DMS53 treated with DMSO at 0.1 percent for 48 hours (cell line): ENCODE measurements at regions not wholly inside any gene's neighbourhood (a gene's known extent, or its start where the extent isn't known, plus 50 kb on each side); places are given as distances from the start of the nearest gene placed in this dataset.

Experiments
- DNase-seq: peaks from one replicate; lab custom pipeline; 2025; ENCODE audit not compliant: unreplicated experiment; lab: John Stamatoyannopoulos, UW

DNA sequence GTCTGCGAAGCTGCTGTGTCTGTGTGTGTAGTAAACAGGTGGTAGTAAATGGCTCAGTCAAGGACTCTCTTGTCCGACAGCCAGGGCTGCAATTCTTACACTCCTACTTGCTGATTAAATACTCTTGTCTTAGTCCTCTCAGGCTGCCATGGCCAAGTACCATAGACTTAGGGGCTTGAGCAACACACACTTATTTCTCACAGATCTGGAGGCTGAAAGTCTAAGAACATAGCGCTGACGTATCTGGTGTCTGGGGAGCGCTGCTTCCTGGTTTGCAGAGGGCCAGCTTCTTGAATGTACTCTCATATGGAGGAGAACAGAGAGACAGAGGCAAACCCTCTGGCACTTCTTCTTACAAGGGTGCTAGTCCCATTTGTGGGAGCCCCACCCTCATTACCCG lies 411.0 kb downstream of the MED10 start:
- no peak for DNase-seq

DNA sequence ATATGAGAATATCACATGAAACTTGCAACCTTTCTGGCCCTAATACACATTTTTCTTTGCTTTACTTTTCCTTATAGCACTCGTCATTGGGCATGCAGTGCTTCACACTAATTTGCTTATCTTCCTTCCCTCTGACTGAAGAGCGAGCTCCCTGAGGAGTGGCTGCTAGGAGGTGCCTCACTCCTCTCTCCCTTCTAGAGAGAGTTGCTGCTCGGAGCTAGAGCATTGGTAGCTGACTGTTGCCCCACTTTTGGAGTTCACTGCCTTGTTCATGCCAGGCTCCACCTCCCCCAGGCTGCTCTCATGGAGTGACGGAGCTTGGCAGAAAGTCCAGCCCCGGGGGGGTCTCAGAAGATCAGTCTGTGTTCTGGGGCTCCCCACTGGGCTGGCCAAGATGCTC lies 413.2 kb downstream of the MED10 start:
- no peak for DNase-seq

DNA sequence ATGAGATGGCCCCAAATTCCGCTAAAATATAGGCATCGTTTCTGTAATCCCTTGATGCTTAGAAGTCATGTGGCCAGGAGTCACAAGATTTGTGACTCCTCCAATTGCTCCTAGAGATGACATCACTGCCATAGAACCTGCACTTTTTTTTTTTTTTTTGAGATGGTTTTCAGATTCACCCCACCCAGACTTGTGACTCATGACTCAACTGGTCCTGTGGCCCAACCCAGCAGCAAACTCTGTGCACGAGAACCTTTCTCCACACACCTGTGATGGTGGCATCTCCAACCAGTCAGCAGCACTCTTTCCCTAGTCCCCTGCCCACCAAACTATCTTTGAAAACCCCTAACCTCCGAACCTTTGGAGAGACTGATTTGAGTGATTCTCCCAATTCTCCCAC lies 414.0 kb downstream of the MED10 start:
- no peak for DNase-seq

DNA sequence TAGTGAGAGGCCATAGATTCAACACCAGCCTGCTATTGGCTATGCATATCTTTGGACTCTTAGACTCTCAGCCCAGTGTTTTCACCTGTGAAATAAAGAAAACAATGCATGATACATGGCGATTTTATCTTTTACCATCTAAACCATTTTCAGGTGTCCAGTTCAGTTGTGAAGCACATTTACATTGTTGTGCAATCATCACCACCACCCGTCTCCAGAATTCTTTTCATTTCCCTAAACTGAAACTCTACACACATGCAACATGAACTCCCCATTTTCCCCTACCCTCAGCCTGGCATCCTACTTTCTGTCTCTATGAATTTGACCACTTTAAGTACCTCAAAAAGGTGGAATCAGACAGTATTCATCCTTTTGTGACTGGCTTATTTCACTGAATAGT lies 420.6 kb downstream of the MED10 start:
- no peak for DNase-seq

DNA sequence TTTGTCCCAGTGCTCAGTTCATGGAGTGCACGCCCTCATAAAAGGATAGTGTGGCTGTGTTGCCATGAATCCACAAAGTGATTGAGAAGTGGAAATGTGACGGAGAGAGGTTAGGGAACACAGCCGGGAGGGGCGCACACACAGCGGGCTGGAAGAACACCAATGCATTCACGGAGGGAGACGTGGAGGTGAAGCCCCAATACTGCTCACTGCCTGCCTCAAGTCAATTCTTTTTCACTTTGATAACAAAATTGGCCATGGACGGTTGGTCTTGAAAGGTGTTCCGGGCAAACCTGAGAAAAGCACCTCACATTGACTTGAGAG lies 424.1 kb downstream of the MED10 start:
- no peak for DNase-seq

DNA sequence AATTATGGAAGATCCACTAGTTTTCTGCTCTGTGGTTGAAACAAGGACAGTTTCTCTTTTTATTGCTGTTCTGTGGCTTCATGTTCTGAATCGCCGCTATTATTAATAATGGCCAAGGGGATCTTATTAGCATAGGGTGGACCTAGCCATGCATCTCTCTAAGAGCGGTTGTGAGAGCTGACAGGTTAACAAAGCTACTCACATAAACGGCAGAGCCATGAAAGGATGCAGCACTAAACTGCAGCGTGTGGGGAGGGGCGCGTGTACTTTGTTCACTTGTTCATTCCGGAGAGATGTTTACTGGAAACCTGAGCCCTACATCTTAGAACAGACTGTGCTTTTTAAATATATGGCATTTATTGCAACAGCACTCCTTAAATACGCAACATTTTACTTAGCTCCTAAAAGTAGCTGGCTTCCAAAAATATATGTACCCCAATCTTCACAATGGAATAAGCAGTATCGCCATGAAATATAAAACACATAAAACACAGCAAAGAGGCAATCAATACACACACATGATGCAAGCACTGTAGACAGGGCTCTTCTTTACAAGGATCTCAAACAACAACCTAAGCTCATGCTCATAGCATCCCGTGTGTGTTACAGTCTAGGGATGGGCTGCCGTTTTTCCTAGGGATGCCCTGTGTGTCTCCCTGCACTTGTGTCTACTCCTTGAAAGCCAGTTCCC lies 424.6 kb downstream of the MED10 start:
- no peak for DNase-seq

DNA sequence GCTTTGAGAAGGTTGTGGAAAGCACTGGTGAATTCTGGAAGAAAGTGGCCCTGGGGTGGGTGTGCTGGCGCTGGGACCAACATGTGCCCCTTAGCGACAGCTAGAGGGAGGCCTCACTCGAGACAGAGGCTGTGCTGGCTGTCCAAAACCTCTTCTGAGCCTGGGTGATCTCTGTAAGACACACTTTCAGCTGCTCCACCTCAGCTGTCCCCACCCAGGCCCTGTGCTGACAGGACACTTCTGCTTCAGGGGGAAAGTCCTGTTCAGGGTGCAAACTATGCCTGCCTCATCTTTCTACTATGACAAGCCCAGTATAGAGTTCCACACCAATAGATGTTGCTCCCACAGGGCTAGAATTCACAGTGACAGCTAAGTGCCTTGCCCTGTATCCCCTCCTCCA lies 426.4 kb downstream of the MED10 start:
- DNase-seq: no peak

DNA sequence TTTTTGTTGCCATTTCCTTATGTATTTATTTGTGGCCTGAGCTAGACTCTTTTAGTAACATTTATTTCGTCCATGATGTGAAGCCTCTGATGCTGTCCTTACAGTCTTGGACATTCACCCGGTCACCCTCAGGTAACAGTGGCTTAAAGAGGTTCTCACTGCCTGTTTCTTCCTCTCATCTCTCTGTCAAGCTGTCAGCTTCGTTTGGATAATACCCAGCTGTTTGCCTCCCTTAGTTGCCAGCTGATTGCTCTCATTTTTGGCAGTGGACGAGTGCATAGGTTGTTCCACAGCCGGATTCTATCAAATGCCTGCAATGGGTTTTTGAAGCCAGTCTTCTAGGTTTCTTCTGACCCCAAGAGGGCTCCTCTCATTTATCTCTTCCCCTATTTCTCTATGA lies 427.7 kb downstream of the MED10 start:
- DNase-seq: no peak

DNA sequence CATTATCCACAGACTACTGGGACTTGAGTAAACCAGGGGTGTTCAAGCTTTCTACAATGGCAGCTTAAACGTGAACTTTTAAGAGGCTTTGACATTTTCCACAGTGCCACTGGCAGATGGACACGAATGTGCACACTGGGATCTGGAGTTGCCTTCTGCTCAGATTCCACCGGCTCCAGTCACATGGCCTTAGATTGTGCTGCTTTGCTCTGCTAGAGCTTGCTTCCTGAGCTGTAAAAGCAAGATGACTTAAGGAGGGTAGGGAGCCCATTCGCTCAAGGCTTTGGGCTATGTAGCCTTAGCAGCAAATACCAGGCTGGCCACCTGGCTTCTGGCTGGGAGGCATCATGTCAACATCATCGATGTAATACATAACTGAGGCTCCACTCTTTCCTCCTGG lies 436.9 kb downstream of the MED10 start:
- DNase-seq: no peak

DNA sequence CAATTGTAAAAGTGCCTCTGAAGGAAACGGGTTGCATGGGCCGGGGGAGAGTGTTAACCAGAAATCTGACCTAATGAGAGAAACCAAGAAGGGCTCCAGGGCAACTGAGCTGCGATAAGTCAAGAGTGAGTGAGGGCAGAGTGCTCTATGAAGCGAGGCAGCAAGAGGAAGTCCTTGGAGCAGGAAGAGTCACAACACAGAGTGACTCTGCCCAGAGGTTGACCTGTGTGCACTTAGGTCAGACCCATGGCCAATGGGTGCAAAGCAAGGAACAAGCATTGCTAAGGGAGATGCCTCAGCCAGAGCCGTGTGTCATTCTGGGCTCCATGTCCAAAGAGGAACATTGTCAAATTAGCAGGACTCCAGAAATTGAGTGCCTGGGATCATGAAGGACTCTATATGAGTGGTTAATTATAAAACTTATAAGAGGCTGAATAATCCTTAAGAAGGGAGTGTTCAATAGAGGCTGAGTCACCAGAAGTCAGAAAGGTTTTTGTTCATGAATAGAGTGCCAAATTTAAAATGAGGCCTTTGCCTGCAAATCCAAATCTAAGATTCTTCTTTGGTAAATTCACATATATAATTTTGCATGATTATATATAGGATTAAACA lies 438.5 kb downstream of the MED10 start:
- no peak for DNase-seq

DNA sequence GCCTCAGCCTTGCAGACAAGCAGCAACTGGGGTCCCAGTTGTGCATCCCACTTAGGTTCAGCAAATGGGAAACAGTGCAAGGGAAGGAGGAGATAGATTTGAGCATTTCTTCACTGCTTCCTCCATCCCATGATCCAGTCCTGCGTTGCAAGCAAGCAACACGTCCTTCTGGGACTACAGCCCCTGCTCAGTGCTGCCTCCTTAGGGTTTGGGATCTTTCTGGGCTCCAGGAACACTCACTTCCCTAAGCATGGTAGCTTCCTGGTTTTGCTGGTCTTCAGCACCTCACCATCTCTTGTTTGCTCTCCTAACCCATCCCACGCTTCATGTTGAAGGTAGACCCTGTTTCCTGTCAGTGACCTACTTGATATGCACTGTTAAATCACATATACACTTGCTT lies 444.7 kb downstream of the MED10 start:
- DNase-seq: no peak

DNA sequence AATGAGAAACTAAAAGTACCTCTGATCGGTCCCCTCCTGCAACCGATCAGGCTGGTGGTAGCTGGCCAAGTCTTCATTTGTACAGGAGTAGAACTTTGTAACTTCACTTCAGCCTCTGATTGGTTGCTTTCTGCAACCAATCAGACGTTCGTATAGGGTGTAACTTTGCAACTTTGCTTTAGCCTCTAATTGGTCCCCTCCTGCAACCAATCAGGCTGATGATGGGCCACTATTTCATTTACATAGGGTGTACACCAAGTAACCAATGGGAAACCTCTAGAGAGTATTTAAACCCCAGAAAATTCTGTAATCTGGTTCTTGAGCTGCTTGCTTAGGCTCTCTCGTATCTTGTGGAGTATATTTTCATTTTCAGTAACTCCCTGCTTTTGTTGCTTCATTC lies 445.5 kb downstream of the MED10 start:
- DNase-seq: no peak

DNA sequence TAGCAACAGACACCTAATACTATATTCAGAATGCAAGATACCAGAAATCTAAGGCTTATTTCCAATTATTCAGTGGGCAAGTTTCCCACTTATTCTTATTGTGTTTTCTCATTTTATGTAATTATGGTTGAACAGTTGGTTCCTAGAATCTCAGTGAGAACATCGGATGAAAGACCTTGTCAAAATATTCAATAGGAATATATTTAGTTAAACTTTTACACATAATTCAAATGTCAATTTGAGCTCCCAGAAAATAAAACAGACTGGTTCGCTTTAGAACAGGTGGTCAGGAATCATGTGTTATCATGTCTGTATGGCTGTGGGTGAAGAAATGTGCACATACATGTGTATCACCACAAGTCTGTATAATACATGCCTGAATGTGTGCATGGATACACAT lies 447.8 kb downstream of the MED10 start:
- no peak for DNase-seq

DNA sequence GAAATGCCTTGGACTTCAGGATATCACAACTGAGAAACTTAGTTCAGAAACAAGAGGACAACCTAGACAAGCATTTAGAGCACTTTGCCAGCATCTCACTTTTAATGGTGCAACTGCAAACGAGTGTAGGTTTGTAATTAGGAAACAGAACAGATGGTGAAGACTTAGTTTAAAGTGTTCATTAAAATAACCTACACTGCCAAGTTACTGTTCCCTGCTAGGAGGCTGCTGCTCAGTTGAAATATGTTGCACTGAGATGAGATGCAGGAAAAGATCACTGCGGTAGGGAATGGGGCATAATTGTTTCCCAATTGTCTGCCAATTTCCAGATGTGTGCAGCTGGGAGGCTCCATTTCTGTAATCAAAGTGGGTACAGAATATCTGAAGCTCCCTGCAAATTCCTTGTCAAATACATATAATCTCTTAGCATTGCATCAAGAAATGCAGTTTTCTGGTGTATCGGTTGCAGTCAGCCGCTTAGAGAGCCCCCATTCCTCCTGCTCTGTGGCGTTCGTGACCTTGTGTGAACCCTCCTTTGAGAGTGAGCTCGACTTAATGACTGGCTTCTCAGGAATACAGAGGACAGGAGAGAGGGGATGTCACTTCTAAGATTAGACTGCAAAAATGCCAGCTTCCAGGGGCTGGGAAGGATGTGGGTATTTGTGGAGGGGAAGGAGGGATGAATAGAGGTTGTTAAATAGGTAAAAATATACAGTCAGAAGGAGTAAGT lies 448.9 kb downstream of the MED10 start:
- no peak for DNase-seq

DNA sequence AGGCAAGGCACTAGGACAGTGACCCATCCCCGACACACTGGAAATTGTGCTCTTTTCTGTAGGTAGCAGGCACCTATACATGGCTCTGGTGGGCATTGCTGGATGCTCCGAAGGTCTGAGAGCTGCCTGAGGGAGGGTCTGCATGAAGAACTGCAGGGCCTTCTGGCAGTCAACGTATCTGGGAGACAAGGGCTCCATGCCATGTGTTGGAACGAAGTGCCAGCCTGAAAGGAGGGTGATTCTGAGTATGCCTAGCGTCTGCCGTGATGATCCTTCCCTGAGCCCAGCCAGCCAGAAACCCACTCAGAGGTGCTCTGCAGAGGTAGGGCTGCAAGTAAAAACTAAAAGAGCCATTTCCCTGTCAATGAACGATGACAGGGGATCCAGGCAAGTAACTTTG lies 453.2 kb downstream of the MED10 start:
- DNase-seq: no peak

DNA sequence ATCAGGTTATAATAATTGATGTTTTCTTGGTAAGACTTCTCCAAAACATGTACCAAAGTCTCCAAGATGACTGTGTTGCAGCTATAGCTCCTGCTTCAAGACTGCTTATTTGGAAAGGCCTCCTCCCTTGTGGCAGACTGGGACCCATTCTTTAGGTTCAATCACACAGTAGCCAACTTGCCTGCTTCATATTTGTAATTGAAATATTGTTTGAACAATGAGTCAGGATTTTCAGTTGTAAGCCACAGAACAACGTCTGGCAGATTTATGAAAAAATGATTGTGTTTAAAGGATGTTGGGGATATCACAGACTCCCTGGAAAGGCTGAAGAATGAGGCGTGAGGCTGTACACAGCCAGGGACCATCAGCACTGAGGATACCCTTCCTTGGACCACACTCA lies 458.9 kb downstream of the MED10 start:
- no peak for DNase-seq

DNA sequence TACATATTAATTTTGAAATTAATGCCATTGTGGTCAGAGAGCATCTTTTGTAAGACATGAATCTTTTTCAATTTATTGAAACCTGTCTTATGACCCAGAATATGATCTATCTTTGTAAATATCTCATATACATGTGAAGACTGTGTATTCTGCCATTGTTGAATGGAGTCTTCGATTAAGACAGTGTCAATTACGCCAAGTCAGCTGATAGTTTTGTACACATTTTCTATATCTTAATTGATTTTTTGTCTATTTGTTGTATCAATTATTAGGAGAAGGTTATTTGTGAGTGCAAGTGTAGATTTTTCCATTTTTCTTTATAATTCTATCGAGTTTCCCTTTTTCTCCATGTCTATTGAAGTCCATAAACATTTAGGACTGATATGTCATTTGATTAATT lies 471.6 kb downstream of the MED10 start:
- no peak for DNase-seq

DNA sequence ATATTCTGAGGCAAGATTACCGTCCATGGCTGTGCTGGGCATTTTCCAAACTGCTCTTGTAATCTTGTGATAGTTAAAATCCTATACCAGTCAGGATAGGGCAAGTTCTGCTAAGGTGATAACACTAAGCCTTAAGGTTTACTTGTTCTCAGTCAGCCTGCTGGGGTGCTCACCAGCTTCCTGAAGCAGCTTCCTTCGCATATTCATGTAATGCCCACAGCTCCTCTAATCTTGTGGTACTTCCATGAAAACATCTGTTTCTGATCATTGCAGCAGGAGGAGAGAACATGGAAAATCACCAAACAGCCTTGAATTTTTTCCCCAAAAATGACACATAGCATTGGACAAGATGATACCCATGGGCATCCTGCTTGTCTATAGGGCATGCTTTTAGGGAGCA lies 473.2 kb downstream of the MED10 start:
- no peak for DNase-seq

DNA sequence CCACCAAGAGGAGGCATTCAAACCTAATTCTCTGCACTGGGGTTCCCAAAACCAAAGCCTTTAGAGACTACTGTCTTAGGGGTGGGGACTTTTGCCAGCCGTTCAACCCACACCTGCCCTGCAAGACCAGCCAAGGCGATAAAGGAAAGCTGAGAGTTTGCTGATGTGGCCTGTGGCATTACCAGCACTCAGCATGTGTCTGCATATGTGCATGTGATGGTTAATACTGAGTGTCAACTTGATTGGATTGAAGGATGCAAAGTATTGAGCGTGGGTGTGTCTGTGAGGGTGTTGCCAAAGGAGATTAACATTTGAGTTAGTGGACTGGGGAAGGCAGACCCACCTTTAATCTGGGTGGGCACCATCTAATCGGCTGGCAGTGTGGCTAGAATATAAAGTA lies 474.2 kb downstream of the MED10 start:
- no peak for DNase-seq

DNA sequence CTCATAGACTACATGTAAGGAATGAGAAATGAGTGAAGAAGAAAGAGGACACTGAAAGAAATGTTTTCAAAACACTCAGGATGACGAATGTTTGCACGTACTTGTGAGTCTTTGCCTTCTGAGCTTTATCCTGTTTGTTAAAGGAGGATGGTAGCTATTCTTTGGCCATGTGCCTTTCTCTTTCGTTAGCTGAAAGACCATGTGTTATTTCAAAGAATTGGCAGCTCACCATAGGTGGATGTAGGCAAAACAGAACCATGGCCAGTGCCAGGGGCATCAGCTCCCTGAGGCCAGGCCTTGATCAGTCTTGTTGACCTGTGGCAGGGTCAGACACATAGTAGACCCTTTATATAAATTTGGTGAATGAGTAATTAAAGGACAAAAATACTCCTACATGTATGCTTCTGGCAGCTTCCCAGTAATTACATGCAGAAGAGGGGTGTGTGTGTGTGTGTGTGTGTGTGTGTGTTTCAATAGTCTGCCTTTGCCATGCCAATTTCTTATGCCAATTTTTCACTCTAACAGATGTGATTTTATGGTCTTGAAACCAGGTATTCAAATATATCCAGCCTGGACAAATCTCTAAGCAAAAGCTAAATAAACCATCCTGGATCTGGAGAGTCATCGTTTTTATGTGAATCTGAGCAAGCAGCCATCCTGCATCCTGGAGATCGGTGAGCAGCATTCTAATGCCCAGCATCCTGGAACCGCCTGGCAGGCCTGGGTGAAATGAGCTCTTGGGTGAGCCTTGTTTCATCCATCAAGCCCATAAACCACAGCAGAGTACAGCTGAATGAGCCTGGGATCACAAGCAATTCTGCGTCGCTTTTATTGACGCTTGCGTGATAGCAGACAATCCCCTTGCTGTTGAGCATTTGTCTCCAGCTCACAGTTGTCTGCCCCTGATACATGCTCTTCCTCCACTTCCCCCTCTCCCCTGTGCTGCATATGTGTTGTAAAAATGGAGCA lies 475.4 kb downstream of the MED10 start:
- no peak for DNase-seq

DNA sequence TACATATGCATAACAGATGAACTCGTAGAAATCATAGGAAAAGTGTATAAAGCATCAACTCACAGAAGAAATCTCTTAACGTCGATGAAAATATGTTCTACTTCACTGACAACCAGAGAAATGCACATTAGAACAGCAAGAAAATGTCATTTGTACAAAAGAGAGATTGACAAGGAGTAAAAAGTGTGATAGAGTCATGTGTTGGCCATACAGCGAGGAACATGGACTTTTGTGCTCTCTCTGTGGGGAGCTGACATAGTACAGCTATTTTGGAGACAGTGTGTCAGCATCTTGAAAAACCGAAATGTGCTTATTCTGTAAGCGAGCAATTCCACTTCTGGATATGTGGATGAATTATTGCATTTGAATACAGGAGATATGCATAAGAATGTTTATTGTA lies 477.9 kb downstream of the ICE1 start:
- no peak for DNase-seq

DNA sequence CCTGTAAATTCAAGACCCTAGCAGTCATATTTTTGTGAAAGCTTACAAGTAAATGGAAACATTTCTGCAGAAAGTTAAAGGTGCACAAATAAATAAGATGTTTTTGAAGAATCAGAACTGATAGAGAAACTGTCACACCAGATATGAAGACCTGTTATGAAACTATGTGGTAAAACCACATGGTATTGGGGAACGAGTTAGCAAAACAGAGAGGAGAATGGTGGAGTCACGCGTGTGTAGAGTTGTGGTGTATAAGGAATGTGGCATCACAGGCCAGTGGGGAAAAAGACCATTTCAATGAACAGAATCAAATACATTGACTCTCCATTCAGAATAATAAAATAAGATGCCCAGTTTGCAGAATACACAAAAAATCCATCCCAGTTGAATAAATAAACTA lies 477.2 kb downstream of the ICE1 start:
- no peak for DNase-seq
